ENCODE measurements at regions not wholly inside any gene's neighbourhood (a gene's known extent, or its start where the extent isn't known, plus 50 kb on each side); places are given as distances from the start of the nearest gene placed in this dataset.

- Mint-ChIP-seq H3K4me1 (peaks cover 38 to 87% (median 85%) of the 10 kb centered on the region in 4 donors), H3K27me3 (no peaks in the 10 kb centered on the region), H3K27ac (peak overlapping the region; percentile 87 to 97 (median 95)), H3K36me3 (no peaks in the 10 kb centered on the region), H3K4me3 (peak overlapping the region; percentile 68 to 85 (median 78)), H3K9me3 (no peaks in the 10 kb centered on the region)
- no peak for DNase-seq
- POLR2A ChIA-PET: interaction anchor here (0.6 to 1.9 kb wide), 18 partner anchors 10 to 665 kb away, joined by 3 to 15 read pairs (median 4); partner anchors contain the start of gene TBL1XR1
- ATAC-seq: peak in 1 of 2 donors; percentile 17
Observed at GRCh38 chr3:177598097-177598833, 401.0 kb upstream of the TBL1XR1 start.

- Mint-ChIP-seq H3K27ac (peak overlapping the region; percentile 26 to 97 (median 94)), H3K4me3 (peak overlapping the region in 9 of 10 donors; percentile 36 to 80 (median 55)), H3K27me3 (no peaks in the 10 kb centered on the region), H3K36me3 (peaks cover 0 to 1% (median 0%) of the 10 kb centered on the region in 3 donors), H3K4me1 (peaks cover 37 to 93% (median 83%) of the 10 kb centered on the region in 4 donors), H3K9me3 (no peaks in the 10 kb centered on the region)
- DNase-seq: no peak
- POLR2A ChIA-PET: interaction anchor here (0.6 to 1.9 kb wide), 9 partner anchors 34 to 664 kb away, joined by 3 to 15 read pairs (median 4); partner anchors contain the start of gene TBL1XR1
- ATAC-seq: no peak
Observed at GRCh38 chr3:177599326-177599725, 402.0 kb upstream of the TBL1XR1 start.

GRCh38 chr3:177599837-177600236 is 402.6 kb upstream of the TBL1XR1 start:
- peak overlapping the region in 6 of 10 donors; percentile 1 to 80 (median 44) for H3K4me3 Mint-ChIP-seq
- no peaks in the 10 kb centered on the region for H3K27me3 Mint-ChIP-seq
- H3K4me1 Mint-ChIP-seq: peaks cover 37 to 89% (median 78%) of the 10 kb centered on the region in 4 donors
- peaks cover 0 to 1% (median under 1%) of the 10 kb centered on the region in 3 donors for H3K36me3 Mint-ChIP-seq
- DNase-seq: no peak
- H3K9me3 Mint-ChIP-seq: peaks cover 0 to under 1% (median 0%) of the 10 kb centered on the region in 9 donors
- POLR2A ChIA-PET: interaction anchor here (1.2 to 1.4 kb wide), 2 partner anchors 43 to 402 kb away, joined by 4 to 5 read pairs; partner anchors contain the start of gene TBL1XR1
- ATAC-seq: no peak
- peak overlapping the region in 8 of 10 donors; percentile 20 to 97 (median 93) for H3K27ac Mint-ChIP-seq

- POLR2A ChIA-PET: no interaction called here
- Mint-ChIP-seq H3K27me3 (no peaks in the 10 kb centered on the region), H3K9me3 (peaks cover 0 to 5% (median 0%) of the 10 kb centered on the region in 9 donors), H3K4me1 (peaks cover 37 to 85% (median 74%) of the 10 kb centered on the region in 4 donors), H3K36me3 (peaks cover 0 to 5% (median 2%) of the 10 kb centered on the region in 3 donors), H3K4me3 (peak overlapping the region in 1 of 10 donors; percentile 4), H3K27ac (peak overlapping the region in 4 of 10 donors; percentile 13 to 97 (median 23))
- no peak for ATAC-seq
- no peak for DNase-seq
Observed at GRCh38 chr3:177600411-177600810, 403.1 kb upstream of the TBL1XR1 start.

GRCh38 chr3:177601152-177601551 is 403.9 kb upstream of the TBL1XR1 start:
- H3K27ac Mint-ChIP-seq: peak overlapping the region in 1 of 10 donors; percentile 40
- no peaks in the 10 kb centered on the region for H3K27me3 Mint-ChIP-seq
- H3K9me3 Mint-ChIP-seq: peaks cover 0 to 5% (median 0%) of the 10 kb centered on the region in 9 donors
- H3K4me3 Mint-ChIP-seq: no peak overlapping the region
- ATAC-seq: no peak
- POLR2A ChIA-PET: no interaction called here
- no peak for DNase-seq
- H3K4me1 Mint-ChIP-seq: peaks cover 32 to 78% (median 67%) of the 10 kb centered on the region in 4 donors
- H3K36me3 Mint-ChIP-seq: peaks cover 0 to 8% (median 5%) of the 10 kb centered on the region in 3 donors

GRCh38 chr3:177602601-177603147 is 405.4 kb upstream of the TBL1XR1 start:
- no peaks in the 10 kb centered on the region for H3K27me3 Mint-ChIP-seq
- peaks cover 33 to 63% (median 60%) of the 10 kb centered on the region in 4 donors for H3K4me1 Mint-ChIP-seq
- H3K27ac Mint-ChIP-seq: peak overlapping the region in 7 of 10 donors; percentile 1 to 73 (median 53)
- DNase-seq: no peak
- no peak overlapping the region for H3K4me3 Mint-ChIP-seq
- no peak for ATAC-seq
- peaks cover 0 to 8% (median 5%) of the 10 kb centered on the region in 3 donors for H3K36me3 Mint-ChIP-seq
- peaks cover 0 to 5% (median 0%) of the 10 kb centered on the region in 9 donors for H3K9me3 Mint-ChIP-seq
- POLR2A ChIA-PET: no interaction called here

- POLR2A ChIA-PET: no interaction called here
- Mint-ChIP-seq H3K27me3 (no peaks in the 10 kb centered on the region), H3K27ac (peak overlapping the region in 4 of 10 donors; percentile 7 to 57 (median 29)), H3K9me3 (peaks cover 0 to 5% (median 0%) of the 10 kb centered on the region in 9 donors), H3K36me3 (peaks cover 0 to 8% (median 5%) of the 10 kb centered on the region in 3 donors), H3K4me1 (peaks cover 29 to 58% (median 55%) of the 10 kb centered on the region in 4 donors), H3K4me3 (no peak overlapping the region)
- no peak for DNase-seq
- no peak for ATAC-seq
Observed at GRCh38 chr3:177603148-177603603, 405.9 kb upstream of the TBL1XR1 start.

DNA sequence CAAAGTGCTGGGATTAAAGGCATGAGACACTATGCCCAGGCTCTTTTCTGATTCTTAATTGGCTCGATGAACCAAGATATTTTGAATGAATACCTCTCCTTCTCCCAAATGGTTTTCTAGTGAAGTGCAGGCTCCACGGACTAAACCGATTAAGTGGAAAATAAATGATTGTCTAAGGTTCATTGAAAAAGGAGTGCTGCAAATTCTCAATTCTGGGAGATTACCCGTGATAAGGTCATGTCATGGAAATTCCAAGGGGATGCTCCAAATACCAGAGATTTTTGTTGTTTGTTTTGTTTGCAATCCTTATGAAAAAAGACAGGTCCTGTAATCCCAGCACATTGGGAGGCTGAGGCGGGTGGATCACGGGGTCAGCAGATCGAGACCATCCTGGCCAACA is 406.9 kb upstream of the TBL1XR1 start:
- ATAC-seq (no peak), DNase-seq (no peak)
- H3K4me1 Mint-ChIP-seq: peaks cover 21 to 48% (median 45%) of the 10 kb centered on the region in 4 donors
- POLR2A ChIA-PET: no interaction called here
- H3K27ac Mint-ChIP-seq: peak overlapping the region in 1 of 10 donors; percentile 40
- peaks cover 0 to 5% (median 0%) of the 10 kb centered on the region in 9 donors for H3K9me3 Mint-ChIP-seq
- no peaks in the 10 kb centered on the region for H3K27me3 Mint-ChIP-seq
- H3K36me3 Mint-ChIP-seq: peaks cover 0 to 8% (median 5%) of the 10 kb centered on the region in 3 donors
- no peak overlapping the region for H3K4me3 Mint-ChIP-seq

DNA sequence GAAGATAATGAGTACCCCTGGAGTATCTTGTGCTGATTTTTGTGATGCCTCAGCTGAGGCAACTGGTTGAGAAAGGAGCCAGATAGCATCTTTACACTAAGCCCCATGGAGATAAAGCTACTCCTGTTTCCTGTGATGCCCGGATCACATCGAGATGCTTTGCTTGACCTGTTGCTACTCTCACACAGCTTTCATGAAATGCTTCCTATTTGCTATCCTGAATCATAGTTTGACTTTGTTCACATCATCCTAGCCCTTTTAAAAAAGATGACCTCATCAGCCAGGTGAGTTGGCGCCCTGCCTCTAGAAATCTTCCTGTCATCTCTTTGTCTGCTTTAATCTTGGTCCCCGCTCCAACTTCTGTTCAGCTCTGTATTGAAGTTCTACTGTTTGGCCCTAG is 409.6 kb upstream of the TBL1XR1 start:
- H3K36me3 Mint-ChIP-seq: peaks cover 0 to 8% (median 5%) of the 10 kb centered on the region in 3 donors
- no peak for DNase-seq
- POLR2A ChIA-PET: interaction anchor here (1.2 kb wide), 1 partner anchor 15 kb away, joined by 3 read pairs; no protein-coding TSS in a partner anchor

DNA sequence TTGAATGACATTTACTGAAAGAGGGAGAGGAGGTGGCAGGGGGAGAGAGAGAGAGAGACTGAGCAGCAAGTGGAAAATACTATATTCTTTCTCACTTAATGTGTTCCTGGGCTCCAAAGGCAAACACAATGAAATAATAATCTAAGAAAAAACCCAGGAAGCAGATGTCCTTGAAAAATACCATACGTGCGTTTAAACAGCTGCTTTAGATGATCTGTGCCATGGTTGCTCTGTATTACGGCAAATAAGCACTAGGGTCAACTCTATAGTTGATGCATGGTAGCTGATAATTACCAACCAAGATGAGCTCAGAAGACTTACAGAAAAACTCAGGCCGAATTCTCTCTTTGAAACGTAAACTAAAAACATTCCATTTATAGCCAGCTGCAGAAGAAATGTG is 410.3 kb upstream of the TBL1XR1 start:
- Mint-ChIP-seq H3K27me3 (no peaks in the 10 kb centered on the region), H3K27ac (peak overlapping the region in 1 of 10 donors; percentile 39), H3K36me3 (peaks cover 0 to 8% (median 5%) of the 10 kb centered on the region in 3 donors), H3K4me3 (no peak overlapping the region), H3K9me3 (peaks cover 0 to 5% (median 0%) of the 10 kb centered on the region in 9 donors), H3K4me1 (peaks cover 15 to 33% (median 29%) of the 10 kb centered on the region in 4 donors)
- DNase-seq (no peak), ATAC-seq (no peak)
- POLR2A ChIA-PET: interaction anchor here (0.7 to 1.0 kb wide), 2 partner anchors 35 to 70 kb away, joined by 3 read pairs; no protein-coding TSS in a partner anchor

More for the DNA sequence above, 409.6 kb upstream of the TBL1XR1 start:
- H3K4me1 Mint-ChIP-seq: peaks cover 19 to 35% (median 33%) of the 10 kb centered on the region in 4 donors
- H3K27ac Mint-ChIP-seq: peak overlapping the region in 2 of 10 donors; percentile 39 to 44
- H3K9me3 Mint-ChIP-seq: peaks cover 0 to 5% (median 0%) of the 10 kb centered on the region in 9 donors
- peak in 1 of 2 donors; percentile 36 for ATAC-seq
- H3K4me3 Mint-ChIP-seq: no peak overlapping the region
- no peaks in the 10 kb centered on the region for H3K27me3 Mint-ChIP-seq

DNA sequence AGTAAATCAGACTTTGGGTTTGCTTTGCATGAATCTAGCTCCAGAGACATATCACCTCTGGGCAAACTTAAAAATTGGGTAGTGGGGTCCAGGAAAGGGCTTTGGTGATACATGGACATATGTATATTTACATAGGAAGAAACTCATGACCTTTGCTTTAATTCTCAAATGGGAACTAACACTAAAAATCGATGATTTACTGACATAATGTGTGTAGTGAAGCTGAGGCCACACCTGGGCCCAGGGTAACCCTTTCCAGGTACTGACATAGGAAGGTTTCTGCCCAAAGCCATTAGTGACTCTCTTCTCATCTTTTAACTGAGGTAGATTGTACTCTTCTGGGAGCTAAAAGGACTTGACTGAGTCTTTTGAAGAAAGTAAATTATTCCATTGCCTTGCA is 411.2 kb upstream of the TBL1XR1 start:
- DNase-seq: no peak
- peaks cover 0 to 8% (median 5%) of the 10 kb centered on the region in 3 donors for H3K36me3 Mint-ChIP-seq
- POLR2A ChIA-PET: interaction anchor here (1.0 kb wide), 1 partner anchor 34 kb away, joined by 3 read pairs; no protein-coding TSS in a partner anchor
- no peak for ATAC-seq
- no peak overlapping the region for H3K27ac Mint-ChIP-seq
- no peak overlapping the region for H3K4me3 Mint-ChIP-seq
- peaks cover 17 to 26% (median 22%) of the 10 kb centered on the region in 4 donors for H3K4me1 Mint-ChIP-seq
- peaks cover 0 to 5% (median 0%) of the 10 kb centered on the region in 9 donors for H3K9me3 Mint-ChIP-seq
- no peaks in the 10 kb centered on the region for H3K27me3 Mint-ChIP-seq

DNA sequence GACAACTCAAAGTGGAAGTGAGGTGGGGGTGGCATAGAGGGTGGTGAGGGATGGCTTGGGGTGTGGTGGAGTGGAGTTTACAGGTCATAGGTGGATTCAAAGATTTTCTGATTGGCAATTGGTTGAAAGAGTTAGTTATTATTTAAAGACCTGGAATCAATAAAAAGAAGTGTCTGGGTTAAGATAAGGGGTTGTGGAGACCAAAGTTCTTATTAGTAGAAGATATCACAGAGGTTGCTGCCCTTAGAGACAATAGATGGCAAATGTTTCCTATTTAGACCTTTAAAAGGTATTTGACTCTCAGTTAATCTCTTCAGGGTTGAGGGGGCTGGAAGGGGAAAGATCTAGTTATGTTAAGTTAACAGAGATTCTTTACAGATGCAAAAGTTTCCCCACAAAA is 412.3 kb upstream of the TBL1XR1 start:
- DNase-seq (no peak), ATAC-seq (no peak)
- peaks cover 0 to 12% (median 11%) of the 10 kb centered on the region in 3 donors for H3K36me3 Mint-ChIP-seq
- no peak overlapping the region for H3K27ac Mint-ChIP-seq
- H3K4me3 Mint-ChIP-seq: no peak overlapping the region
- H3K4me1 Mint-ChIP-seq: peaks cover 14 to 23% (median 17%) of the 10 kb centered on the region in 4 donors
- H3K27me3 Mint-ChIP-seq: no peaks in the 10 kb centered on the region
- H3K9me3 Mint-ChIP-seq: peaks cover 0 to 6% (median 1%) of the 10 kb centered on the region in 9 donors
- POLR2A ChIA-PET: no interaction called here
